Nephron progenitor cell (in vitro differentiated cells): ENCODE measurements at regions not wholly inside any gene's neighbourhood (a gene's known extent, or its start where the extent isn't known, plus 50 kb on each side); places are given as distances from the start of the nearest gene placed in this dataset.

Experiments
- DNase-seq: peaks from one replicate; pipeline ENCODE4 v3.0.0; 2021
- H3K27ac Mint-ChIP-seq: 2 replicates; pipeline ENCODE4 v1.8.0; 2021; ENCODE audit warnings: mild to moderate bottlenecking, moderate library complexity, mixed read lengths
- H3K27me3 Mint-ChIP-seq: 2 replicates; pipeline ENCODE4 v1.8.0; 2021; ENCODE audit warnings: mild to moderate bottlenecking, low read depth, mixed read lengths; ENCODE audit not compliant: poor library complexity
- H3K36me3 Mint-ChIP-seq: 2 replicates; pipeline ENCODE4 v1.8.0; 2021; ENCODE audit warnings: low read depth, mixed read lengths
- H3K4me1 Mint-ChIP-seq: 2 replicates; pipeline ENCODE4 v1.8.0; 2021; ENCODE audit warnings: mixed read lengths
- H3K4me3 Mint-ChIP-seq: 2 replicates; pipeline ENCODE4 v1.8.0; 2021; ENCODE audit warnings: mild to moderate bottlenecking, moderate library complexity, mixed read lengths
- H3K9me3 Mint-ChIP-seq: 2 replicates; pipeline ENCODE4 v1.8.0; 2021; ENCODE audit warnings: mild to moderate bottlenecking, moderate library complexity, mixed read lengths
- CTCF ChIP-seq: fragments of 200-600 bp; sonication (generic); IDR thresholded peaks from 2 replicates; pipeline ENCODE4 v1.5.0; 2021; ENCODE audit warnings: antibody characterized with exemption

- no peak for TF ChIP-seq CTCF
These were observed 98.0 kb upstream of the ARHGEF26 start for GRCh38 chr3:154023148-154023547.

GRCh38 chr3:154025007-154025406 is 96.2 kb upstream of the ARHGEF26 start:
- H3K4me3 Mint-ChIP-seq = no peak overlapping the region
- H3K27ac Mint-ChIP-seq = no peak overlapping the region
- no peak for DNase-seq
- no peaks in the 10 kb centered on the region for H3K36me3 Mint-ChIP-seq
- no peak for TF ChIP-seq CTCF
- peaks cover 5% of the 10 kb centered on the region for H3K4me1 Mint-ChIP-seq
- peaks cover 3% of the 10 kb centered on the region for H3K27me3 Mint-ChIP-seq
- peaks cover under 1% of the 10 kb centered on the region for H3K9me3 Mint-ChIP-seq

More at GRCh38 chr3:154023148-154023547, 98.0 kb upstream of the ARHGEF26 start:
- H3K36me3 Mint-ChIP-seq = no peaks in the 10 kb centered on the region
- peaks cover 5% of the 10 kb centered on the region for H3K4me1 Mint-ChIP-seq
- no peak overlapping the region for H3K27ac Mint-ChIP-seq
- no peak for DNase-seq
- H3K9me3 Mint-ChIP-seq = peaks cover 4% of the 10 kb centered on the region
- H3K27me3 Mint-ChIP-seq = peaks cover 3% of the 10 kb centered on the region
- no peak overlapping the region for H3K4me3 Mint-ChIP-seq

- TF ChIP-seq CTCF = no peak
- Mint-ChIP-seq H3K4me1 (peaks cover 10% of the 10 kb centered on the region), H3K27ac (no peak overlapping the region), H3K27me3 (no peaks in the 10 kb centered on the region), H3K4me3 (no peak overlapping the region), H3K9me3 (no peaks in the 10 kb centered on the region), H3K36me3 (no peaks in the 10 kb centered on the region)
- DNase-seq = no peak
These were observed 91.3 kb upstream of the ARHGEF26 start for GRCh38 chr3:154029926-154030325.

- no peaks in the 10 kb centered on the region for H3K9me3 Mint-ChIP-seq
- TF ChIP-seq CTCF = no peak
- no peak overlapping the region for H3K4me3 Mint-ChIP-seq
- H3K4me1 Mint-ChIP-seq = peaks cover 10% of the 10 kb centered on the region
- no peaks in the 10 kb centered on the region for H3K36me3 Mint-ChIP-seq
- no peak overlapping the region for H3K27ac Mint-ChIP-seq
- no peak for DNase-seq
- H3K27me3 Mint-ChIP-seq = no peaks in the 10 kb centered on the region
These were observed 86.3 kb upstream of the ARHGEF26 start for GRCh38 chr3:154034797-154035330.

GRCh38 chr3:154040283-154040682 is 80.9 kb upstream of the ARHGEF26 start:
- H3K27ac Mint-ChIP-seq = no peak overlapping the region
- H3K4me3 Mint-ChIP-seq = no peak overlapping the region
- no peaks in the 10 kb centered on the region for H3K27me3 Mint-ChIP-seq
- peak; percentile 24 for TF ChIP-seq CTCF
- no peaks in the 10 kb centered on the region for H3K9me3 Mint-ChIP-seq
- H3K36me3 Mint-ChIP-seq = no peaks in the 10 kb centered on the region
- no peaks in the 10 kb centered on the region for H3K4me1 Mint-ChIP-seq
- no peak for DNase-seq

GRCh38 chr3:154044671-154045070 is 76.5 kb upstream of the ARHGEF26 start:
- no peak overlapping the region for H3K27ac Mint-ChIP-seq
- peaks cover 4% of the 10 kb centered on the region for H3K27me3 Mint-ChIP-seq
- H3K4me3 Mint-ChIP-seq = no peak overlapping the region
- H3K4me1 Mint-ChIP-seq = no peaks in the 10 kb centered on the region
- no peaks in the 10 kb centered on the region for H3K9me3 Mint-ChIP-seq
- no peak for DNase-seq
- no peaks in the 10 kb centered on the region for H3K36me3 Mint-ChIP-seq
- TF ChIP-seq CTCF = no peak
